ENCODE measurements at regions not wholly inside any gene's neighbourhood (a gene's known extent, or its start where the extent isn't known, plus 50 kb on each side); places are given as distances from the start of the nearest gene placed in this dataset.
"Not testable (repeated sequence)": the region's sequence is repeated elsewhere in the genome, so short reads cannot be mapped to it uniquely, and the experiment has no call there.

DNA sequence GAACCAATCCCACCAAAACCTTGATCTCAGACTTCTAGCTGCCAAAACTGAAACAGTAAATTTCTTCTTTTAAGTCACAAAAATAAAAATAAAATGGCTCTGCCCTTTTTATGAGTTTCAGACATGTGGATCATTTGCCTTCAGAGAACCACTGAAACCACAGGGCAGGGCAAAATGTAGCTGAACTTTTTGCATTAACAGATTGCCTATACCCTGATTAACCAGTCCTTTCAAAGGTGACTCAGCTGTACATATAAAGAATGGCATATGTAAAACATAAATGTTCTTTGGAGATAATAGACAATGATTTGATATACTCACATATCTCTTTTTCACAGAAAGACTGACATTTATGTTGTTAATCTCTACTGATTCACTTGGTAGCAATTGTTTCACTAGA is 187.1 kb upstream of the GRIN3A start:
- TF ChIP-seq, protein P1, sequence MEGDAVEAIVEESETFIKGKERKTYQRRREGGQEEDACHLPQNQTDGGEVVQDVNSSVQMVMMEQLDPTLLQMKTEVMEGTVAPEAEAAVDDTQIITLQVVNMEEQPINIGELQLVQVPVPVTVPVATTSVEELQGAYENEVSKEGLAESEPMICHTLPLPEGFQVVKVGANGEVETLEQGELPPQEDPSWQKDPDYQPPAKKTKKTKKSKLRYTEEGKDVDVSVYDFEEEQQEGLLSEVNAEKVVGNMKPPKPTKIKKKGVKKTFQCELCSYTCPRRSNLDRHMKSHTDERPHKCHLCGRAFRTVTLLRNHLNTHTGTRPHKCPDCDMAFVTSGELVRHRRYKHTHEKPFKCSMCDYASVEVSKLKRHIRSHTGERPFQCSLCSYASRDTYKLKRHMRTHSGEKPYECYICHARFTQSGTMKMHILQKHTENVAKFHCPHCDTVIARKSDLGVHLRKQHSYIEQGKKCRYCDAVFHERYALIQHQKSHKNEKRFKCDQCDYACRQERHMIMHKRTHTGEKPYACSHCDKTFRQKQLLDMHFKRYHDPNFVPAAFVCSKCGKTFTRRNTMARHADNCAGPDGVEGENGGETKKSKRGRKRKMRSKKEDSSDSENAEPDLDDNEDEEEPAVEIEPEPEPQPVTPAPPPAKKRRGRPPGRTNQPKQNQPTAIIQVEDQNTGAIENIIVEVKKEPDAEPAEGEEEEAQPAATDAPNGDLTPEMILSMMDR (IDR thresholded peaks at IDR 0.05; ENCODE audit: extremely low read depth, insufficient read depth, missing control alignments): no peak
- no peak for DNase-seq (ENCODE audit: low spot score)
- in situ Hi-C loops (cut with MboI; ENCODE audit: low pct_unique_long_range_greater_than_20kb, low sequenced_read_pairs, unreplicated experiment): no loop called here

DNA sequence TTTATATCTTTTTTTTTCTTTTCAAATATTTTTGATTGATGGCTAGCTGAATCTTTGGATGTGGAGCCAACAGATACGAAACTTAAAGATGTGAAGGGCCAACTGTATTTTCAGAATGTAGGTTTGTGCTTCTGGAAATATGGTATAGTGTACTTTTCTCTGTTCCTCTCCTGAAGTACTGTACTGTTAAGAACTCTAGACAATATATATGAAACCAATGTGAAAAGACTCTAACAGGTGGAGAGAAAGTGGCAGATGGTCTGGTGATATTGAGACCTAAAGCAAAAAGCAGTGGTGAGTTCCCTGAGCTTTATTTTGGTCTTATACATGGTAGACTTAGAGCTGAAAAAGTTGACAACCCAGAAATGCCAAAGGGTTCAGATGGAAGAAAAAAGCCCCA is 185.0 kb upstream of the GRIN3A start:
- no peak for DNase-seq (ENCODE audit: low spot score)
- TF ChIP-seq, protein P1 (IDR thresholded peaks at IDR 0.05; ENCODE audit: extremely low read depth, insufficient read depth, missing control alignments): no peak

DNA sequence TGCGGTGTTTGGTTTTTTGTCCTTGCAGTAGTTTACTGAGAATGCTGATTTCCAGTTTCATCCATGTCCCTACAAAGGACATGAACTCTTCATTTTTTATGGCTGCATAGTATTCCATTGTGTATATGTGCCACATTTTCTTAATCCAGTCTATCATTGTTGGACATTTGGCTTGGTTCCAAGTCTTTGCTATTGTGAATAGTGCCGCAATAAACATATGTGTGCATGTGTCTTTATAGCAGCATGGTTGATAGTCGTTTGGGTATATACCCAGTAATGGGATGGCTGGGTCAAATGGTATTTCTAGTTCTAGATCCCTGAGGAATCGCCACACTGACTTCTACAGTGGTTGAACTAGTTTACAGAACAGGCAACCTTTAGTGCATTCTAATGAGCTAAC is 178.5 kb upstream of the GRIN3A start:
- in situ Hi-C loops (cut with MboI; ENCODE audit: low pct_unique_long_range_greater_than_20kb, low sequenced_read_pairs, unreplicated experiment); DNase-seq (ENCODE audit: low spot score): not testable (repeated sequence)

More for the DNA sequence above, 185.0 kb upstream of the GRIN3A start:
- in situ Hi-C loops (cut with MboI; ENCODE audit: low pct_unique_long_range_greater_than_20kb, low sequenced_read_pairs, unreplicated experiment): no loop called here

DNA sequence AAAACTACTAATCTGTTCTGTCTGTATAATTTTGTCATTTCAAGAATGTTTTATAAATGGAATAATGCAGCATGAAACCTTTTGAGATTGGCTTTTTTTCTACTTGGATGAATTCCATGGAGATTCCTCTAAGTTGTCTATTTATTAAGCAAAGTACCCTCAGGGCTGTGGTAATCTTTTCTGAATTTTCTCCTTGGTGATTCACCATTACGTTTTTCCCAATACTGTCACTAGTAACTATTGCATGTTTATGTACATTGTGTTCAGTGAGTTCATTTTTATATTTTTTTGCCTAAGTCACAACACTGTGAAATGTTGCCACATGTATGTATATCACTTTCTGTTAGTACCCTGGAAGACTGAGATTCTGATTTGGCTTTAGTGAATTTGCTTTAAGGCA is 177.0 kb upstream of the GRIN3A start:
- TF ChIP-seq, protein P1 (IDR thresholded peaks at IDR 0.05; ENCODE audit: extremely low read depth, insufficient read depth, missing control alignments): no peak
- in situ Hi-C loops (cut with MboI; ENCODE audit: low pct_unique_long_range_greater_than_20kb, low sequenced_read_pairs, unreplicated experiment): no loop called here
- no peak for DNase-seq (ENCODE audit: low spot score)

DNA sequence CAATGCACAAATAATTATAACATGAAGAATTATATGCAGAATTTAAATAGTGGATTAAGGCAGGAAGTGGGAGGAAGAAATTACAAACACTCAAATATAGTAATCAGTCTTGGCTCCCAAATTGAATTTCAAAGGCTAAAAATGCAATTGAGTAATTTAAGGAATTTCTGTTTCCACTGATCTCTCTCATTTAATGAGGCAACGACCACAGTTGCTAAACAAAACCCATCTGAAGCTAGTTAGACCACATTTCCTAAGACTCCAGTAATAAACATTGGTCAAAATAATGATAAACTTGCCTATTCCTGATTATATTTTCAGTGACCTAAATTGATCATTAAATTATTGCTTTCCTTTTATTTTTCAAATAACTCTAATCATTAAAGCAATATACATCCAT is 174.3 kb upstream of the GRIN3A start:
- TF ChIP-seq, protein P1 (IDR thresholded peaks at IDR 0.05; ENCODE audit: extremely low read depth, insufficient read depth, missing control alignments): no peak
- in situ Hi-C loops (cut with MboI; ENCODE audit: low pct_unique_long_range_greater_than_20kb, low sequenced_read_pairs, unreplicated experiment): no loop called here
- DNase-seq (ENCODE audit: low spot score): no peak

DNA sequence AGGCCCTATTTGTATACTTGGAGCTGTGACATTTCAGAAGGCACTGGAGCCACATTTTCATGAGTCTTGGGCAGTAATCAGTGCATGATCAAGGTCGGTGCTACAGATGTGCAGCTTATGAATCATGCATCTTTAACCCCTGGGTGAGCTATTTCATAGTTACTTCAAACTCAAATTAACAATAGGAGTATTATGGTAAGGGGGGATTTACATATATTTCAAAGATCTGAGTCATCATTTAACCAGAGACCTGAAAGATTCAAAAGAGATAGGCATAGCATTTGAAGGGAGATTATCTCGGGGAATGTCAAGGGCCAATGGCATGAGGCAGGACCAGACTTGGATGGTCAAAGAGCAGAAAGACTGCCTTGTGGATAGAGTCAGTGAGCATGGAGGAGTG is 169.0 kb upstream of the GRIN3A start:
- TF ChIP-seq, protein P1 (IDR thresholded peaks at IDR 0.05; ENCODE audit: extremely low read depth, insufficient read depth, missing control alignments): no peak
- in situ Hi-C loops (cut with MboI; ENCODE audit: low pct_unique_long_range_greater_than_20kb, low sequenced_read_pairs, unreplicated experiment): no loop called here
- DNase-seq (ENCODE audit: low spot score): no peak

DNA sequence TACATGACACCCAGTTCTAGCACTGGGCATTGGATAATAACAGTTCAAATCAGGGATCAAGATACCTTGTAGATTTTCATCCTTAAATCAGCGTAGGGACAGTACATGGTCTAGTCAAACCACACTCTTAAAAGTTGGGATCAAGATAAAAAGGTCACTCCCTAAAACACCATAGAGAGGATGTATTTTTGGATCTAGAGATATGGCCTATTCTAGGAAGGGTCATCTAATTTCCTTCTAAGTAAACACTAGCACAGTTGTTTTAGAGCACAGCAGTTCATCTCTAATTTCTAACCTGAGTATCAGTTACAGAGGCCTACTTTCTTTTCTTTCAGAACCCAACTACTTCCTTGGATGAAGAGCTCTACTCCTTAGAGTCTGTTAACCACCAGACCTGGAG is 166.4 kb upstream of the GRIN3A start:
- TF ChIP-seq, protein P1 (IDR thresholded peaks at IDR 0.05; ENCODE audit: extremely low read depth, insufficient read depth, missing control alignments): no peak
- no peak for DNase-seq (ENCODE audit: low spot score)
- in situ Hi-C loops (cut with MboI; ENCODE audit: low pct_unique_long_range_greater_than_20kb, low sequenced_read_pairs, unreplicated experiment): no loop called here

Data from GM13977 (cell line).